Suprapubic skin (tissue), 4 donors: ENCODE measurements at regions not wholly inside any gene's neighbourhood (a gene's known extent, or its start where the extent isn't known, plus 50 kb on each side); places are given as distances from the start of the nearest gene placed in this dataset.

Experiments
- CTCF ChIP-seq, 2 donors: fragments of 200-600 bp in 1 of 2; fragments of 450-650 bp in 1 of 2; sonication (generic) in 1 of 2; IDR thresholded peaks; one replicate each; pipeline ENCODE4 v1.5.1; 2016 to 2019; ENCODE audit warnings: antibody characterized with exemption in 2 of 2, mild to moderate bottlenecking in 1 of 2, moderate library complexity in 1 of 2
- EP300 ChIP-seq: sonication (generic); formaldehyde crosslinking; IDR thresholded peaks from one replicate; pipeline ENCODE4 v1.6.1; 2017; ENCODE audit warnings: antibody characterized with exemption
- POLR2A ChIP-seq, 2 donors: fragments of 450-650 bp; IDR thresholded peaks; one replicate each; pipeline ENCODE4 v1.6.1; 2017; ENCODE audit warnings: antibody characterized with exemption in 2 of 2, mild to moderate bottlenecking in 2 of 2, moderate library complexity in 2 of 2
- POLR2AphosphoS5 ChIP-seq, 3 donors: sonication (generic); formaldehyde crosslinking; IDR thresholded peaks; one replicate each; pipeline ENCODE4 v1.6.1; 2017; ENCODE audit warnings: antibody characterized with exemption in 3 of 3

GRCh38 chr22:33971561-33971961, 51.3 kb upstream of the LARGE1 start:
- no peak for TF ChIP-seq POLR2A (IDR thresholded peaks at IDR 0.05)
- TF ChIP-seq CTCF (IDR thresholded peaks at IDR 0.05) = no peak
- TF ChIP-seq POLR2AphosphoS5 (IDR thresholded peaks at IDR 0.05) = no peak
- TF ChIP-seq EP300 = no peak
